ENCODE measurements at regions not wholly inside any gene's neighbourhood (a gene's known extent, or its start where the extent isn't known, plus 50 kb on each side); places are given as distances from the start of the nearest gene placed in this dataset.

DNA sequence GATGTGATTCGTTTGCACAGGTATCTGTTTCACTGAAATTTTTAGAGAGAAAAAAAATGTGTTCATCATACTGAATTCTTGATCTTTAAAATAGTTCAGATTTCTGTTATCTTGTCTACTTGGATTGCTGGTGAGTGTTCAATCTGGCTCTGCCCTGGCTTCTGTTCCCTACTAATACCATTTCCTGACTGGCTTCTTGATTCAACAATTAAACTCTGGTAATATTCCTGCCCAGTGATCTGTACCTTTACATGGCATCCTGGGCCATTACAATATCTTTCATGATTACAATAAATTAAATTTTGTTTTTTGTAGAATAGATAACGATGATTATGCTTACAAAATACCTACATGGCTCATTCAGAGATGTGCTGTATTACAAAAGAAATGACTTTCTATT, 1388.0 kb upstream of the TENM3 start:
- H3K9ac ChIP-seq (ENCODE audit: insufficient read depth, low read length, poor library complexity, severe bottlenecking), result no peak overlapping the region
- H3K79me2 ChIP-seq (ENCODE audit: insufficient read depth, low read length), result no peaks in the 10 kb centered on the region
- Mint-ChIP-seq H3K27ac (no peak overlapping the region), H3K27me3 (ENCODE audit: low read depth in 3 of 3) (no peaks in the 10 kb centered on the region), H3K4me3 (no peak overlapping the region), H3K9me3 (peaks cover 0 to 10% (median 4%) of the 10 kb centered on the region in 7 donors), H3K36me3 (no peaks in the 10 kb centered on the region), H3K4me1 (no peaks in the 10 kb centered on the region)
- H3K27me3 ChIP-seq (ENCODE audit: control insufficient read depth in 2 of 2, insufficient read depth in 2 of 2, low read length in 2 of 2), result no peaks in the 10 kb centered on the region
- intact Hi-C loops (cut with micrococcal nuclease), result no loop called here
- peaks cover 0 to 5% of the 10 kb centered on the region in 2 donors for H3K9me3 ChIP-seq (replicated peaks in 1 of 2; ENCODE audit: control insufficient read depth in 1 of 2, insufficient read depth in 1 of 2, low read length in 2 of 2)
- no peak overlapping the region for H3K4me3 ChIP-seq (replicated peaks in 1 of 3; ENCODE audit: low read depth in 2 of 3, low read length in 3 of 3)
- H3K27ac ChIP-seq (ENCODE audit: low read depth in 1 of 2, low read length in 2 of 2), result no peak overlapping the region
- H3K4me2 ChIP-seq (replicated peaks; ENCODE audit: extremely low read depth, low read length, poor library complexity, severe bottlenecking), result no peak overlapping the region
- H2AFZ ChIP-seq (ENCODE audit: insufficient read depth, low read depth, low read length, poor library complexity, severe bottlenecking), result no peak overlapping the region
- H3K4me1 ChIP-seq (ENCODE audit: control insufficient read depth in 1 of 2, insufficient read depth in 2 of 2, low read length in 2 of 2), result no peaks in the 10 kb centered on the region
- no peak for TF ChIP-seq CTCF (IDR thresholded peaks at IDR 0.05)
- 67% methylated on average over 1 of the region's 2 CpGs for WGBS (ENCODE audit: insufficient coverage)
- H4K20me1 ChIP-seq (ENCODE audit: insufficient read depth, low read length), result no peaks in the 10 kb centered on the region
- no peak for DNase-seq
- H3K36me3 ChIP-seq (replicated peaks in 1 of 2; ENCODE audit: control insufficient read depth in 1 of 2, insufficient read depth in 2 of 2, low read length in 2 of 2), result no peaks in the 10 kb centered on the region

GRCh38 chr4:180860089-180860720, 1383.0 kb upstream of the TENM3 start:
- no peak for TF ChIP-seq CTCF (IDR thresholded peaks at IDR 0.05)
- no peaks in the 10 kb centered on the region for H4K20me1 ChIP-seq (ENCODE audit: insufficient read depth, low read length)
- H3K79me2 ChIP-seq (ENCODE audit: insufficient read depth, low read length), result no peaks in the 10 kb centered on the region
- peaks cover 0 to 2% (median 0%) of the 10 kb centered on the region in 3 donors for H3K27me3 Mint-ChIP-seq (ENCODE audit: low read depth in 3 of 3)
- peaks cover 4 to 21% (median 7%) of the 10 kb centered on the region in 7 donors for H3K9me3 Mint-ChIP-seq
- intact Hi-C loops (cut with micrococcal nuclease), result no loop called here
- no peak overlapping the region for H3K4me3 ChIP-seq (replicated peaks in 1 of 3; ENCODE audit: low read depth in 2 of 3, low read length in 3 of 3)
- no peak overlapping the region for H3K27ac ChIP-seq (ENCODE audit: low read depth in 1 of 2, low read length in 2 of 2)
- H3K27me3 ChIP-seq (ENCODE audit: control insufficient read depth in 2 of 2, insufficient read depth in 2 of 2, low read length in 2 of 2), result no peaks in the 10 kb centered on the region
- no peaks in the 10 kb centered on the region for H3K4me1 Mint-ChIP-seq
- H3K9ac ChIP-seq (ENCODE audit: insufficient read depth, low read length, poor library complexity, severe bottlenecking), result no peak overlapping the region
- H3K36me3 Mint-ChIP-seq, result no peaks in the 10 kb centered on the region
- 92% methylated on average over 6 of the region's 12 CpGs for WGBS (ENCODE audit: insufficient coverage)
- no peak overlapping the region for H3K4me3 Mint-ChIP-seq
- no peak for DNase-seq
- no peaks in the 10 kb centered on the region for H3K4me1 ChIP-seq (ENCODE audit: control insufficient read depth in 1 of 2, insufficient read depth in 2 of 2, low read length in 2 of 2)
- H3K36me3 ChIP-seq (replicated peaks in 1 of 2; ENCODE audit: control insufficient read depth in 1 of 2, insufficient read depth in 2 of 2, low read length in 2 of 2), result no peaks in the 10 kb centered on the region
- H3K9me3 ChIP-seq (replicated peaks in 1 of 2; ENCODE audit: control insufficient read depth in 1 of 2, insufficient read depth in 1 of 2, low read length in 2 of 2), result peaks cover 0 to 11% of the 10 kb centered on the region in 2 donors
- H2AFZ ChIP-seq (ENCODE audit: insufficient read depth, low read depth, low read length, poor library complexity, severe bottlenecking), result no peak overlapping the region
- H3K27ac Mint-ChIP-seq, result no peak overlapping the region
- H3K4me2 ChIP-seq (replicated peaks; ENCODE audit: extremely low read depth, low read length, poor library complexity, severe bottlenecking), result no peak overlapping the region

Data from CD14-positive monocyte (primary cell).